H1 (cell line): ENCODE measurements at regions not wholly inside any gene's neighbourhood (a gene's known extent, or its start where the extent isn't known, plus 50 kb on each side); places are given as distances from the start of the nearest gene placed in this dataset.

ENCODE experiments used
- CHD2 ChIP-seq: IDR thresholded peaks from 2 replicates; pipeline ENCODE4 v1.6.1; 2012; ENCODE audit warnings: low read length, improper control_type of control experiment
- EGR1 ChIP-seq: IDR thresholded peaks from 2 replicates; pipeline ENCODE4 v1.6.1; 2011; ENCODE audit warnings: low read depth, low read length, borderline replicate concordance
- JUND ChIP-seq: IDR thresholded peaks from 2 replicates; pipeline ENCODE4 v1.6.1; 2011; ENCODE audit warnings: mild to moderate bottlenecking, improper control_type of control experiment, low read length
- MAX ChIP-seq: IDR thresholded peaks from 2 replicates; pipeline ENCODE4 v1.6.1; 2012; ENCODE audit warnings: inconsistent platforms
- POLR2A ChIP-seq, 2 experiments: IDR thresholded peaks; 1 replicate in 1 of 2; 2 replicates in 1 of 2; pipeline ENCODE4 v1.6.1; 2011; ENCODE audit warnings: low read depth in 2 of 2, low read length in 2 of 2, mild to moderate bottlenecking in 2 of 2; ENCODE audit errors: control extremely low read depth in 1 of 2
- POLR2AphosphoS5 ChIP-seq: IDR thresholded peaks from 2 replicates; pipeline ENCODE4 v1.6.1; 2011; ENCODE audit warnings: low read depth, low read length
- TF ChIP-seq, protein P1 (sequence below), 3 experiments: IDR thresholded peaks; 1 replicate in 2 of 3; 2 replicates in 1 of 3; pipeline versions ENCODE4 v1.5.1 to v1.6.1; 2011; ENCODE audit warnings: low read length in 3 of 3, mild to moderate bottlenecking in 3 of 3, inconsistent platforms in 2 of 3, low read depth in 1 of 3, moderate library complexity in 1 of 3; ENCODE audit not compliant: insufficient read depth in 1 of 3; ENCODE audit errors: control extremely low read depth in 1 of 3

DNA sequence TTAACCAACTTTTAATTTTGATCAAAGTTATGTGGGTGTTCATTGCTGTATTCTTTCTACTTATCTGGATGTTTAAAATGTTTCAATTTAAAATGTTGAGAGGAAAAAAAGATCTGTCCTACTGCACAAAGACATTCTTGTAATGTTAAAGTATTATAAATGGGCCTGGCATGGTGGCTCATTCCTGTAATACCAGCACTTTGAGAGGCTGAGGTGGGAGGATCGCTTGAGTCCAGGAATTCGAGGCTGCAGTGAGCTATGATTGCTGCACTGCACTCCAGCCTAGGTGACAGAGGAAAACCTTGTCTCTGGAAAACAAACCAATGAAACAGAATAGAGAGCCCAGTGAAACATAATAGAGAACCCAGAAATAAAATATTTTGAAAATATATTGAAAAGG lies 65.5 kb upstream of the LRRC8B start:
- TF ChIP-seq, protein P1, sequence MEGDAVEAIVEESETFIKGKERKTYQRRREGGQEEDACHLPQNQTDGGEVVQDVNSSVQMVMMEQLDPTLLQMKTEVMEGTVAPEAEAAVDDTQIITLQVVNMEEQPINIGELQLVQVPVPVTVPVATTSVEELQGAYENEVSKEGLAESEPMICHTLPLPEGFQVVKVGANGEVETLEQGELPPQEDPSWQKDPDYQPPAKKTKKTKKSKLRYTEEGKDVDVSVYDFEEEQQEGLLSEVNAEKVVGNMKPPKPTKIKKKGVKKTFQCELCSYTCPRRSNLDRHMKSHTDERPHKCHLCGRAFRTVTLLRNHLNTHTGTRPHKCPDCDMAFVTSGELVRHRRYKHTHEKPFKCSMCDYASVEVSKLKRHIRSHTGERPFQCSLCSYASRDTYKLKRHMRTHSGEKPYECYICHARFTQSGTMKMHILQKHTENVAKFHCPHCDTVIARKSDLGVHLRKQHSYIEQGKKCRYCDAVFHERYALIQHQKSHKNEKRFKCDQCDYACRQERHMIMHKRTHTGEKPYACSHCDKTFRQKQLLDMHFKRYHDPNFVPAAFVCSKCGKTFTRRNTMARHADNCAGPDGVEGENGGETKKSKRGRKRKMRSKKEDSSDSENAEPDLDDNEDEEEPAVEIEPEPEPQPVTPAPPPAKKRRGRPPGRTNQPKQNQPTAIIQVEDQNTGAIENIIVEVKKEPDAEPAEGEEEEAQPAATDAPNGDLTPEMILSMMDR (IDR thresholded peaks at IDR 0.05; ENCODE audit: control extremely low read depth in 1 of 3, insufficient read depth in 1 of 3, low read depth in 1 of 3, low read length in 3 of 3), result no peak
- TF ChIP-seq EGR1 (no peak), POLR2AphosphoS5 (no peak), POLR2A (IDR thresholded peaks at IDR 0.05; ENCODE audit: control extremely low read depth in 1 of 2, low read depth in 2 of 2, low read length in 2 of 2) (no peak), CHD2 (no peak), MAX (no peak), JUND (no peak)
